ENCODE measurements at regions not wholly inside any gene's neighbourhood (a gene's known extent, or its start where the extent isn't known, plus 50 kb on each side); places are given as distances from the start of the nearest gene placed in this dataset.
"Not testable (repeated sequence)": the region's sequence is repeated elsewhere in the genome, so short reads cannot be mapped to it uniquely, and the experiment has no call there.

GRCh38 chr3:153642576-153642975 is 478.6 kb upstream of the ARHGEF26 start:
- not testable (repeated sequence) for DNase-seq (ENCODE audit: low read depth, low spot score)

GRCh38 chr3:153643471-153643870 is 477.7 kb upstream of the ARHGEF26 start:
- not testable (repeated sequence) for DNase-seq (ENCODE audit: low read depth, low spot score)

GRCh38 chr3:153649286-153649839 is 471.8 kb upstream of the ARHGEF26 start:
- no peak for DNase-seq (ENCODE audit: low read depth, low spot score)

- DNase-seq (ENCODE audit: low read depth, low spot score) = no peak
These were observed 469.1 kb upstream of the ARHGEF26 start for GRCh38 chr3:153652076-153652475.

- no peak for DNase-seq (ENCODE audit: low read depth, low spot score)
These were observed 464.1 kb upstream of the ARHGEF26 start for GRCh38 chr3:153657046-153657445.

GRCh38 chr3:153657461-153657860 is 463.7 kb upstream of the ARHGEF26 start:
- DNase-seq (ENCODE audit: low read depth, low spot score) = no peak

- DNase-seq (ENCODE audit: low read depth, low spot score) = no peak
These were observed 463.1 kb upstream of the ARHGEF26 start for GRCh38 chr3:153658136-153658535.

GRCh38 chr3:153666991-153667740 is 454.0 kb upstream of the ARHGEF26 start:
- no peak for DNase-seq (ENCODE audit: low read depth, low spot score)

- no peak for DNase-seq (ENCODE audit: low read depth, low spot score)
These were observed 451.7 kb upstream of the ARHGEF26 start for GRCh38 chr3:153669527-153669926.

- no peak for DNase-seq (ENCODE audit: low read depth, low spot score)
These were observed 450.6 kb upstream of the ARHGEF26 start for GRCh38 chr3:153670577-153670976.

- no peak for DNase-seq (ENCODE audit: low read depth, low spot score)
These were observed 447.3 kb upstream of the ARHGEF26 start for GRCh38 chr3:153673853-153674252.

GRCh38 chr3:153679714-153680113 is 441.5 kb upstream of the ARHGEF26 start:
- DNase-seq (ENCODE audit: low read depth, low spot score) = no peak

GRCh38 chr3:153680526-153680925 is 440.7 kb upstream of the ARHGEF26 start:
- DNase-seq (ENCODE audit: low read depth, low spot score) = no peak

- DNase-seq (ENCODE audit: low read depth, low spot score) = no peak
These were observed 440.1 kb upstream of the ARHGEF26 start for GRCh38 chr3:153681057-153681456.

- no peak for DNase-seq (ENCODE audit: low read depth, low spot score)
These were observed 432.7 kb upstream of the ARHGEF26 start for GRCh38 chr3:153688301-153689120.

- DNase-seq (ENCODE audit: low read depth, low spot score) = no peak
These were observed 428.0 kb upstream of the ARHGEF26 start for GRCh38 chr3:153693207-153693606.

GRCh38 chr3:153702106-153702505 is 419.1 kb upstream of the ARHGEF26 start:
- no peak for DNase-seq (ENCODE audit: low read depth, low spot score)

- no peak for DNase-seq (ENCODE audit: low read depth, low spot score)
These were observed 417.1 kb upstream of the ARHGEF26 start for GRCh38 chr3:153704115-153704514.

- DNase-seq (ENCODE audit: low read depth, low spot score) = no peak
These were observed 414.5 kb upstream of the ARHGEF26 start for GRCh38 chr3:153706706-153707105.

- DNase-seq (ENCODE audit: low read depth, low spot score) = no peak
These were observed 407.2 kb upstream of the ARHGEF26 start for GRCh38 chr3:153714016-153714415.

- DNase-seq (ENCODE audit: low read depth, low spot score) = no peak
These were observed 406.5 kb upstream of the ARHGEF26 start for GRCh38 chr3:153714588-153715290.

GRCh38 chr3:153722157-153722556 is 399.0 kb upstream of the ARHGEF26 start:
- no peak for DNase-seq (ENCODE audit: low read depth, low spot score)

Measured in pulmonary artery endothelial cell (primary cell).